Bone marrow (tissue), 2 donors: ENCODE measurements at regions not wholly inside any gene's neighbourhood (a gene's known extent, or its start where the extent isn't known, plus 50 kb on each side); places are given as distances from the start of the nearest gene placed in this dataset.

Experiments
- DNase-seq, 2 donors: peaks; one replicate each; lab custom pipeline; 2025; lab: John Stamatoyannopoulos, UW

DNA sequence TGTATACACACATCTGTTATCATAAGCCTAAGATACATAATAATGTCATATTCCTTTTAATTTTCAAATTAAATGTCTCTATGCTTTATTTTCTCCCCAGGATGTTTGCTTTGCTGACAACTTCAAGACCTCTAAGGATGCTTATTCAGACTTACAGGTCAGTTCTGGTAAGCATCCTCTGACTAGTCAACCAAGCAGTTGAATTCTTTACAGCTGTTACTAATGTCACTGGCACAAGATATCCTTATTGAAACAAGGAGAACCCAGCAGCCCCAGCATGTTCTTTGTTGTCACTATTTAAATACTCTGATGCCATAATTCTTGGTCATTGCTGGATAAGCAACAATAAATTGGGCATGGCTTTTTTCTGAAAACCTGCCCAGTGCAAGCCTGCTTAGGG lies 232.3 kb upstream of the PMFBP1 start:
- no peak for DNase-seq

DNA sequence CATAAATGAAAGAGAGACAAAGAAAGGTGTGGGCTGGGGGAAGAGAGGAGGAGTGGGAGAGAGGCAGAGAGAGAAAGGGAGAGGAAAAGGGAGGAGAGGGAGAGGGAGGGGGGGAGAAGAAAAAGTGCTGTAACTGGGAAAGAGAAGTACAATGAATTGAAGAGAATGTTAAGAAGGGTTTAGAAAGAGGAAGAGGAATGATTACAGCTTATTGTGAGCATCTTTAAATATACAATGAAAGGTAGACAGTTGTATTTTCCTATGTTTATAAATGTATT lies 229.1 kb upstream of the PMFBP1 start:
- no peak for DNase-seq

DNA sequence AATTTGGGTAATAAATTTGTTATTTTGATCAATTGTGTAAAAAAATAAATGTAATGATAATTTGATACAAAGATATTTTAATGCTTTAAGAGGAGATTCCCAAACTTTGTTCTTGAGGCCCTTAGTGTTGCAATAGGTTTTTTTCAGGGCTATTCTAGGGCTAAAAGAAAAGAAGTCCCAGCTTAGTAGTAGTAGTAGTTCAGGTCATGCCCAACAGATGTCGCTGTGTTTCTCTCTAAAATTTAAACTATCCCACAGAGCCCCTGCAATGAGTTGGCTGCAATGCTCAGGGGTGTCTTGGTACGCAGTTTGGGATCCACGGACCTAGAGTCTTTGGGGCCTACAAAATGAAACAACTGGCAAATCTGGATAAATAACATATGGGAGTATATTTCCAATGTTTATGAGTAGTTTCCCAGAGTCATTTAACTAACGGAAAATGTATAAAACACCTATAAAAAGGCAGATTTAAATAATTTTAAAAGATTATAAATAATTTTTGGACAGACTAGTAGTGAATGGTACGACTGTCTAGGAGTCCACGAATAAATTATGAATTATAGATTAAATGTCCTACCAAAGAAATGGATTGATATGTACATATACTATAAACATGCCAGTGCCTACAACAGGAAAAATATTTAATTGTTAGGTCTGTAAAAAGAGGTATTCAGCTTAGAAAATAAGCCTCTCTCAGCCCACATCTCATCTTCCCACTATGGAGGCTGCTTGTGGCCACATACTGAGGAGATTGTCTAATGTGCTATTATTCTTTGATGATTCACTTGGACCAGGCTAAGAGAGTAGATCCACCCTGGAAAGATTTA lies 228.5 kb upstream of the PMFBP1 start:
- DNase-seq: peak in 1 of 2 donors; percentile 66

DNA sequence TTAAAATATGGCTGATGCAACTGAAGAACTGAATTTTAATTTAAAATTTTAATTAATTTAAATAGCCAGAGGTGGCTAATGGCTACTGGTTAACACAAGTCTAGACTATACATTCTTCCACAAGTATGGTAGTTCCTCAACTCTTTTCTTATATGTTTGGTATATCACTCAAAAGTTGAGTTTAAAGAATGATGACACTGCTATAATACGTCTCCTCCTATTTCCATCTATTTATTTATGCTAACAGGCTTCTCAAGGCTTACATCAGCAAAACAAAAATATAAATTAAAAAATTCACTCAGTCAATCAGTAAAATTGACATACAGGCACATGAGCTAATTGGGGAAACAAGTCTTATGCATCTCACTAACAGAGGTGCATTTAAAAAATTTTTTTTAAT lies 227.9 kb upstream of the PMFBP1 start:
- no peak for DNase-seq

DNA sequence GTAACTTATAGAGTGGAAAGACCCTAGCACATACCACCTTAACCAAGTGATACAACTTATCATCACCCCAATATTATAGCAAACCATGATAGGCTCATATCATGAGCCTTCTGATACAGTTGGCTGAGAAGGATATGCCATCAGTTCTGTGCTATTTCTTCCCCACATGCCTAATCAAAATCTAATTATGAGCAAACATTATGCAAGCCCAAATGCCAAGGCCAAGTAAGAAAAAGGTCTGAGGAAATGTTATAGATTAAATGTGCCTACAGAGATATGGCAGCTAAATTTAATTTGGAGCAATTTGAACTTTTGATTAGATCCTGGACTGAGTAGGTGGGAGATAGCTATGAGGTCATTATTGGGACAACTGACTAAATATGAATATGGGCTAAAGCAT lies 225.9 kb upstream of the PMFBP1 start:
- no peak for DNase-seq

GRCh38 chr16:72394526-72394925 lies 222.6 kb upstream of the PMFBP1 start:
- no peak for DNase-seq

- no peak for DNase-seq
Observed at GRCh38 chr16:72389791-72390190, 217.8 kb upstream of the PMFBP1 start.

DNA sequence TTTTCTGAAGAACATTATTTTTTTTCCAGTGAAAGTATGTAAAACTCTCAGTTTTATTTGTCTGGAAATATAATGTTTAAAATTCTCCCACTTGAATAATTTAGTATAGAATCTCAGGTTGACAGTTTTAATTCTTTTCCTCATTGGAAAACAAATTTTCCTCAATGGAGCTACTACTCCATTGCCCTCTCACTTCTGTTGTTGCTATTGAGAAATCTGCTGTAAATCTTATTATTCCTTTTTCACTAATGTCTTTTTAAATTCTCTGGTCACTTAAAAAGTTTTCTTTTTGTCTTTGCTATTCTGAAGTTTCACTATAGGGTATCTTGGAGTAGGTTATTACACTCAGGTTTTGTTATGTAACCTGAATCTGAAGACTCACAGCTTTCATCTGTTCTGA lies 216.1 kb upstream of the PMFBP1 start:
- DNase-seq: no peak

DNA sequence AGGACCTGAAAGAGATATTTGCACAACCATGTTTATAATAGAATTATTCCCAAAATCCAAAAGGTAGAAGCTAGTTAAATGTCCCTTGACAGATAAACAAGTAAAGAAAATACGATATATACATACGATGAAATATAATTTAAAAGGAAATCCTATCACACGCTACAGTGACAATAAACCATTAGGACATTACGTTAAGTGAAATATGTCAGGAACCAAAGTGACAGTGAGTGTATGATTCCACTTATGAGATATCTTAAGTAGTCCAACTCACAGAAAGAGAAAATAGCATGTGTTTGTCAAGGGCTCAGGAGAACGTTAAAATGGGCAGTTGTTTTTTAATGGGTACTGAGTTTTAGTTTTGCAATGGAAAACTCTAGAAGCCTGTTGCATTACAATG lies 212.7 kb upstream of the PMFBP1 start:
- DNase-seq: no peak

DNA sequence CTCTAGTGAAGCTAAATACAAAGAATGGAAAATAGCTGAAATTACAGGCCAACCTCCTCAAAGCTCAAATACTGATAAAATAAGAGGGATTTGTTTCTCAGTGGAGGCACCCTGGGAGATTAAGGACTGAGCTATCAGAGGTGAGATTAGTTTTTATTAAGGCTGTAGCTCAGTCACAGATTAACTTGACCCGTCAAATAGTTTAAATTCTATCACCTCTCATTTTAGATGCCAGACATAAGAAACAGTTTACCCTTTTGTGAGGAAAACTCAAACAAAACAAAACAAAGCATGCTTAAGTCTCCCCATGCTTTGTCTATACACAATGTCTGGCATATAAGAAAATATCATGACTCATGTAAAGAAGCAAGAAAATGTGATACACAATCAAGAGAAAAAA lies 208.3 kb upstream of the PMFBP1 start:
- no peak for DNase-seq

- DNase-seq: no peak
Observed at GRCh38 chr16:72373201-72373600, 201.2 kb upstream of the PMFBP1 start.

- DNase-seq: no peak
Observed at GRCh38 chr16:72372087-72373045, 200.4 kb upstream of the PMFBP1 start.

DNA sequence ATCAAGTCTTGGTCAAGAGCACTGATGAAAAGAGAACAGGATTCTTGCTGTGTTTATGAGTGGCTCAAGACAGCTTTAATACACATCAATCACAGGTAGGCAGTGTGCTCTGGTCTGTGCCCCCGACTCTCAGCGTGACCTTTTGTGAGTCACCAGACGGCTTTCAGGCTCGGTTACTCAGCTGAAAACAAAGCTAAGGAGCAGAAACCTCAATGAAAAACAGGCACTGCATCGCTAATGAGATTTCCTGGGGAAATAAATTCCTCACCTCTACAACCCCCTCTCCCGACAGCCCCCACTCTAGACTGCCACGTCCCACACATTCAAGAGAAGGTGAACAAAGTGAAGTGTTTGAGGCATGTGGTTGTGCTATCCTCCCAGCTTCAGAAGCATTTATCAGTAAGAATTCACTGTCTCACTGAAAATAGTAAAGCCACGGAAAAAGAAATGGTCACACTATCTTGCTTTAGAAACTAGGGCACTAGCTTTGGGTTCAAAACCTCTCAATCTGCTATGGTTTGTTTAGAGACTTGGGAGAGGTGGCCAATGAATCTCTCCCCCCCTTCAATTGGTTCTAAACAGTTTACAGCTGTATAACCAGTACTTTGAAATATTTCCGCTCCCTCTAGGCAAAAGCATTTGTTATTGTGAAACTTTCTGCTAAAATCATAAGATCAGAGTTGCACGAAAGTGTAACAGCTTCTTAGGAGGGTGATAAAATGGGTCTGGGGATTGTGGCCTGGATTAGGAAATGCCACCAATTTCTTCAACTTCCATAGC lies 199.5 kb upstream of the PMFBP1 start:
- no peak for DNase-seq

DNA sequence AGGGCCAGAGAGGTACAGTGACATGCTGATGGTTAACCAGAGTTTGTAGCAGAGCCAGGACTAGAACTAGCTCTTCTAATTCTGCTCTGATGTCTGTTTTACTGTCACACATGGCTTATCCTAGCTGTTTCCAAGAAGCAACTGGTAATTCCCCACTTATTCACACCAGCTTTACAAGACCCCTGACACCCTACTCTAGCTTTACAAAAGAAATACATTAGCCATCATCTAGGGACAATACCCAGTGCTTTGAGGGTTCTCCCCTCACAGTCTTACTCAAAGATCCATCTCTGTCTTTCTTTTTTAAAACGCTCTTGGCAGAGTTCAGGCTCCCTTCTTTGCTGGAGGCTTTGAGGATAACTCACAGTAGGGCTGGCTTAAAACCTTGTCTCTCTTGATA lies 197.3 kb upstream of the PMFBP1 start:
- DNase-seq: no peak

DNA sequence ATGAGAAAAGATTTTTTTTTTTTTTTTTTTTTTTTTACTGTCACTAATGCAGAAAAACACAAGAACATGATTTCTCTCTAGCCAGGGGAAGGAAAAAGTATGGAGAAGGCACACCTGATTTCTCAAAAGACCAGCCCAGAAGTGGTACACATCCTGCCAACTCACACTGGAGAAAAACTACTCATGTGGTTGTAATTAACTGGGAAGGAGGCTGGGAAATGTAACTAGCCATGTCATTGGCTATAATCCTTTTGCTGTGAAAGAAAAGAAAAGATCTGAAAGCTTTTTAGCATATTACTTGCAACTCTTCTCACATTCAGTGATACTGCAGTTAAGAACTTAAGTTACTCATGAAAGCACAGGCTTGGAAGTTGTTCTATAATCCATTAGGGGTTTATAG lies 195.9 kb upstream of the PMFBP1 start:
- no peak for DNase-seq

GRCh38 chr16:72362973-72363372 lies 191.0 kb upstream of the PMFBP1 start:
- DNase-seq: no peak

- DNase-seq: no peak
Observed at GRCh38 chr16:72362476-72362875, 190.5 kb upstream of the PMFBP1 start.

GRCh38 chr16:72357910-72358309 lies 186.0 kb upstream of the PMFBP1 start:
- DNase-seq: no peak

DNA sequence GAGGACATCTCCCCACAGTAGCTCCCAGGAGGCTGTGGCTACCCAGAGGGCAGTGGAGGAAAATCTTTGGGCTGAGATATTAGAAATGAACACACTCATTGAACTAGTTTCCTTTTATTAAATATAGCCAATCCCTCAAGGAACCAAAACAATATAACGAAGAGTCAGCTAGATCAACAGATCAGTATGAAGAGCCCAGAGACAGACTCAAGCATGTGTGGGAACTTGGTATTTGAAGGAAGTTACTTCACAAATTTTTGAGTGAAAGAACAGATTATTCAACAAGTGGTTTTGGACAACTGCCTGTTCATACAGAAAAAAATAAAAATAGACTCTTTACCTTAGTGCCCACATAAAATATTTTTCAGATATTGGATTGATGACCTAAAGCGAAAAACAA lies 183.6 kb upstream of the PMFBP1 start:
- DNase-seq: no peak

DNA sequence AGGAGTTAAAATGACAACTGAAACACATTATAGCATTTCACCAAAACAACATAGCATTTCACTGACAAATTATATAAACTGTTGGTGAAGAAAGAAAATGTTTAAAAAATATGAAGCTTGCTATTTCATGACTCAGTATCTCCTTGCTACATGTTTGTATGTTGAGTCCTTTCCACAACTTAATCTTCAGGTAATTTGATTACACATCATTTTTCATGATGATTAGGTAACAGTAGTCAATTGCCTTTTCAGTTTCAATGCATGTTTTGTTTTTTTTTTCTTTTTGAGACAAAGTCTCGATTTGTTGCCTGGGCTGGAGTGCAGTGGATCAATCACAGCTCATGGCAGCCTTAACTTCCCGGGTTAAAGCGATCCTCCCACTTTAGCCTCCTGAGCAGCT lies 177.8 kb upstream of the PMFBP1 start:
- DNase-seq: no peak

- no peak for DNase-seq
Observed at GRCh38 chr16:72332926-72333325, 161.0 kb upstream of the PMFBP1 start.

- no peak for DNase-seq
Observed at GRCh38 chr16:72324578-72324977, 152.6 kb upstream of the PMFBP1 start.

GRCh38 chr16:72317446-72317845 lies 145.5 kb upstream of the PMFBP1 start:
- peak in 1 of 2 donors; percentile 54 for DNase-seq
